ENCODE measurements at regions not wholly inside any gene's neighbourhood (a gene's known extent, or its start where the extent isn't known, plus 50 kb on each side); places are given as distances from the start of the nearest gene placed in this dataset.

DNA sequence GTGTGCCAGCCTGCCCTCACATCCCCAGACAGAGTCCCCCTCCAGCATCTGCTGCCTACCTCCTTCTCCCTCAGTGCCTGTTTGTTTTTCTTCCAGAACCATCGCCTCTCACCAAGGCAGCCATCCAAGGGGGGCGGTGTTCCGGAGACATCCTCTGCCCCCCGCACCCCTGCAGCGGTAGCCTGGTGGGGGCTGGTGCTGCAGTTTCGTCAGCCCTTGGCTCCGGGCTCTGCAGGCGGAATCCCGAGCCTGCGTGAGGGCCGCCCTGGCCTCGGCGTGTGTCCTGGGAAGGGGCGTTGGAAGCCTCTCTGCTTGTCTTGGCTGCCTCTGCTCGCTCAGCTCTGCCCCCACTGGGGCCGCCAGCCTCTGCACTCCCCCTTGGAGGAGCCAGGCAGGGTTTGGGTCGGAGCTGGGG, 126.0 kb upstream of the CIBAR2 start:
- H3K27ac ChIP-seq (ENCODE audit: extremely low read length, insufficient read depth, low read length): no peak overlapping the region
- ChIA-PET CTCF (ENCODE audit: low intra/inter-chr PET ratio, low total read pairs) (no interaction called here), POLR2A (no interaction called here)
- WGBS (ENCODE audit: low lambda C conversion rate): 83% methylated on average over 14 of the region's 17 CpGs
- no peak overlapping the region for H2AFZ ChIP-seq (ENCODE audit: low read length)
- in situ Hi-C loops (cut with HindIII; ENCODE audit: extremely low pct_ligation_motif_present, low pct_unique_long_range_greater_than_20kb): no loop called here
- DNase-seq (ENCODE audit: low spot score): no peak
- no TSS peak for BruUV-seq (replicated peaks)
- H3K4me3 ChIP-seq (replicated peaks in 1 of 3; ENCODE audit: insufficient read depth in 1 of 3, low read depth in 2 of 3, low read length in 3 of 3): no peak overlapping the region
- H3K4me2 ChIP-seq (ENCODE audit: low read depth, low read length): no peak overlapping the region
- H3K4me1 ChIP-seq (ENCODE audit: insufficient read depth, low read length): peaks cover 27% of the 10 kb centered on the region
- no peak for FAIRE-seq
- H4K20me1 ChIP-seq (ENCODE audit: insufficient read depth, low read length): peaks cover 3% of the 10 kb centered on the region; the same call in 1 of the 2 replicates
- intact Hi-C loops (cut with micrococcal nuclease; ENCODE audit: unreplicated experiment): no loop called here
- H3K27me3 ChIP-seq (ENCODE audit: control insufficient read depth in 1 of 2, insufficient read depth in 2 of 2, low read length in 2 of 2): no peaks in the 10 kb centered on the region
- no peaks in the 10 kb centered on the region for H3K79me2 ChIP-seq (ENCODE audit: insufficient read depth, low read length)
- no peak for TF ChIP-seq ETV6 (CRISPR knock-in tag; conservative IDR thresholded peaks at IDR 0.05)
- no peak for TF ChIP-seq DMAP1 (CRISPR knock-in tag; IDR thresholded peaks at IDR 0.05)
- TF ChIP-seq AHR (CRISPR knock-in tag; IDR thresholded peaks at IDR 0.05): no peak
- TF ChIP-seq ZNF121 (CRISPR knock-in tag; IDR thresholded peaks at IDR 0.05): no peak
- peak; percentile 71; the same call in 1 of the 2 replicates for TF ChIP-seq ZBTB33 (CRISPR knock-in tag; IDR thresholded peaks at IDR 0.05)
- no peak for TF ChIP-seq UBTF (CRISPR knock-in tag; IDR thresholded peaks at IDR 0.05)
- no peak for TF ChIP-seq SAP130 (CRISPR knock-in tag; IDR thresholded peaks at IDR 0.05; ENCODE audit: low read depth)
- TF ChIP-seq ZFY (CRISPR knock-in tag; IDR thresholded peaks at IDR 0.05): no peak
- no peak for TF ChIP-seq ZNF589 (CRISPR knock-in tag; conservative IDR thresholded peaks at IDR 0.05)
- peak; percentile 61; the same call in 1 of the 2 replicates for TF ChIP-seq ZSCAN25 (CRISPR knock-in tag; IDR thresholded peaks at IDR 0.05)
- no peak for TF ChIP-seq HNRNPUL1 (IDR thresholded peaks at IDR 0.05; ENCODE audit: low read depth, low read length)
- TF ChIP-seq SSRP1 (CRISPR knock-in tag; IDR thresholded peaks at IDR 0.05): no peak
- TF ChIP-seq KDM6A (CRISPR knock-in tag; IDR thresholded peaks at IDR 0.05; ENCODE audit: low read depth): no peak
- TF ChIP-seq SUZ12 (IDR thresholded peaks at IDR 0.05; ENCODE audit: low read depth, low read length): no peak
- no peak for TF ChIP-seq MTERF4 (CRISPR knock-in tag; IDR thresholded peaks at IDR 0.05)
- ATAC-seq: peak; percentile 7; the same call in 1 of the 3 replicates
- no peaks in the 10 kb centered on the region for H3K9me3 ChIP-seq (ENCODE audit: low read length)
- no peak overlapping the region for H3K9ac ChIP-seq (ENCODE audit: insufficient read depth, low read depth, low read length)
- no peaks in the 10 kb centered on the region for H3K36me3 ChIP-seq (replicated peaks in 1 of 2; ENCODE audit: control insufficient read depth in 1 of 2, insufficient read depth in 2 of 2, low read length in 2 of 2)
